HUES64 (cell line): ENCODE measurements at regions not wholly inside any gene's neighbourhood (a gene's known extent, or its start where the extent isn't known, plus 50 kb on each side); places are given as distances from the start of the nearest gene placed in this dataset.

Experiments
- H3K27ac ChIP-seq: 2 replicates; pipeline ENCODE4 v1.7.0; 2013; ENCODE audit warnings: low read depth, low read length, inconsistent platforms
- H3K27me3 ChIP-seq: 2 replicates; pipeline ENCODE4 v1.6.1; 2013; ENCODE audit warnings: mild to moderate bottlenecking, low read length; ENCODE audit not compliant: insufficient read depth
- H3K36me3 ChIP-seq: 2 replicates; pipeline ENCODE4 v1.6.1; 2013; ENCODE audit warnings: mild to moderate bottlenecking, low read length; ENCODE audit not compliant: insufficient read depth
- H3K4me1 ChIP-seq: 2 replicates; pipeline ENCODE4 v1.6.1; 2013; ENCODE audit warnings: mild to moderate bottlenecking, low read length, moderate library complexity; ENCODE audit not compliant: insufficient read depth
- H3K4me3 ChIP-seq: 2 replicates; pipeline ENCODE4 v1.5.1; 2013; ENCODE audit warnings: mild to moderate bottlenecking, low read length, moderate library complexity
- H3K9ac ChIP-seq: 2 replicates; pipeline ENCODE4 v1.6.1; 2013; ENCODE audit warnings: mild to moderate bottlenecking, low read depth, low read length
- H3K9me3 ChIP-seq: 2 replicates; pipeline ENCODE4 v1.6.1; 2013; ENCODE audit warnings: low read depth, low read length; ENCODE audit not compliant: insufficient read depth
- WGBS: fragments of 150-250, 120-280 bp; methylation state at CpG from one replicate; pipeline ENCODE4 v1.1.7; 2013; ENCODE audit warnings: missing lambda C conversion rate; 5-methylcytosine and 5-hydroxymethylcytosine counted together

DNA sequence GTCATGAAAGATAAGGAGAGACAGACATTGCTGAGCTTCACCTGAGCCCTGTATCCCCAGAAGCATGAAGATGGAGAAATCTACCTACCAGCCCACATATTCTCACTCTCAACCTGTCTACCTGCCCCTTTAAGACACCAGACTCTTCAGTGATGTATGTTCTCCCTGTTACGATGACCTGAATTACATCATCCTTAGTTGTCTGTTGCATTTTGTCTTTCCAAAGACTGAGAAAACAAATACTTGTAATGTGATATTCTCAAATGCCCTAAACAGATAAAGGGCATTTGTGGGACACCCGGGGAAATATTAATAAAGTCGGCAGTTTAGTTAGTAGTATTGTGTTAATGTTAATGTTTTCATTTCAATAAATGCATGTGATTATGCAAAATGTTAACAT is 305.8 kb upstream of the IGFBP3 start:
- no peaks in the 10 kb centered on the region for H3K4me1 ChIP-seq
- H3K36me3 ChIP-seq = no peaks in the 10 kb centered on the region
- no peak overlapping the region for H3K9ac ChIP-seq
- H3K27me3 ChIP-seq = no peaks in the 10 kb centered on the region
- WGBS = 92% methylated on average over 3 of the region's 3 CpGs
- no peaks in the 10 kb centered on the region for H3K9me3 ChIP-seq
- H3K27ac ChIP-seq = no peak overlapping the region
- no peak overlapping the region for H3K4me3 ChIP-seq

DNA sequence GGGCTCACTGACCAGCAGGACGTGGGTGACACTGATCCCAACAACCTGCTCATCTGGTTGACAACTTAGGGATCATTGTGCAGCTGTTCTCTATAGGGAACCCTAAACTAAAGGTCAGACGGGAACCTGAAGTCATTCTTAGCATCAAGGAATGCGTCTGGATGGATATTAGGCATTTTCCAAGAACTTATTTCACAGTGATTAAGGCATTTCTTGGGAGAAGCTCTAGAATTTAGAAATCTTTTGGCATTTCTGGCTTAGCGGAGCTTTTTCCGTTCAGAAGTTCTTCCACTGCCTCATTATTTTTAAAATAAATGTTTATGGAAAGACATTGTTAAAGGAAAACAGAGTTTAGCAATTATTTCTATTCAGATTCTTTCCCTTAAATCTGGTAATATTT is 303.3 kb upstream of the IGFBP3 start:
- Histone ChIP-seq H3K4me3 (no peak overlapping the region), H3K27ac (no peak overlapping the region)
- 88% methylated on average over 3 of the region's 5 CpGs for WGBS

DNA sequence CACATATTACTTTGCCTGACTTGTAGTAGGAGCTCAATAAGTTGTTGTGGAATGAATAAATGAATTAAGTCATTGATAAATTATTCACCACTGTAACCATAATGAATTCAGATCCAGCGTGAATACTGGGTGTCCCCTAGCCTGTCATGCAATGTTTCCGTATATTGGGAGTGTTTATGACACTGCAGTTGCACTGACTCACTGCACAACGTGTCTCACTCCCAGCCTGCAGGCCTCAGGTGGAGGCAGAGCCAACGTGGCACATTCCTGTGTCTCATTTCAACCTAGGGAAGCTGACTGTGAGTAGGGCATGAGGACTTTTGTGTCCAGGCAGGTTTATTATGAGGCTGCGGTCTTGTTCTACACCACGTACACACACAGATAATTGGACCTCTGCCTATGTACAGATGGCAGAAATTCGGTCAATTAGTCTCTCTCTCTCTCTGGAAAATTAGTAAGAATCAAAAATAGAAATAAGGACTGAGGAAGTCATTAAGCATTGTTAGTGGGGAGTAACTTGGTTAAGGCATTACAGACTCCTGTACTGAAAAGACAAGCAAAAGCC is 299.1 kb upstream of the IGFBP3 start:
- no peak overlapping the region for H3K9ac ChIP-seq
- H3K36me3 ChIP-seq = no peaks in the 10 kb centered on the region
- no peaks in the 10 kb centered on the region for H3K27me3 ChIP-seq
- H3K4me1 ChIP-seq = no peaks in the 10 kb centered on the region
- WGBS = 91% methylated on average over 7 of the region's 7 CpGs
- H3K4me3 ChIP-seq = no peak overlapping the region
- H3K27ac ChIP-seq = no peak overlapping the region
- no peaks in the 10 kb centered on the region for H3K9me3 ChIP-seq

More for the DNA sequence above, 303.3 kb upstream of the IGFBP3 start:
- Histone ChIP-seq H3K27me3 (no peaks in the 10 kb centered on the region), H3K36me3 (no peaks in the 10 kb centered on the region), H3K9ac (no peak overlapping the region), H3K4me1 (no peaks in the 10 kb centered on the region), H3K9me3 (no peaks in the 10 kb centered on the region)

DNA sequence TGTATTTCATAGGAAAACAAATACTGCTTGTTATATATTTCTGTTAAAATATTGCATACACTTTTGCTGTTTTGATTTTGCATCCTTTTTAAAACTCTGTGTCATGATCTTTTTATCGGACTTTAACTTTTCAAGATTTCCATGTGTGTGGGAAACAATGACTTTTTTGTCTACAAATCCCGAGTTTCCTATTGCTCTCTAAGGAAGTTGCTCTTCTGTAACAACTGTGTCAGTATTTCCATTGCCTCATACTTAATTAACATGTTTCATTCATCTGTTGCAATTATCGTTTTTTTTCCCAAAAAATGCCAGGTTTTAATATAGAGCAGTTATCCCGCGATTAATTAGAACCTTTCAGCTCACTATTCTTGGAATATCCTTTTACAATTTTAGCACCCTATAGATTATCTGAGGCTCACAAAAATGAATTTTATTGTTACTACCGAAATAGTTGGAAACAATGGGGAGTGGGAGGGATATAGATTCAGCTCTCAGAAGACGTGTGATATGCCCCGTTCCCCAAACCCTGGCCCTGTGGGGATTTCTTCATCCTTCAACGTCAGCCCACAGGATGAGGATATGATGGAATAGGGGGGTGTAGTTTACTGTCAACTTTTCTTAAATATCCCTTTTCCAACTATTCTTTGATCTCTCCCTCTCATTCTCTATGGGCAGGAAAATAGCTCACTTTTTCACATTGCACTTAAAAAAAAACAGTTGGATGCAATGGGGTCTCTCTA is 297.6 kb upstream of the IGFBP3 start:
- Histone ChIP-seq H3K4me3 (no peak overlapping the region), H3K27ac (no peak overlapping the region), H3K4me1 (no peaks in the 10 kb centered on the region), H3K9ac (no peak overlapping the region), H3K36me3 (no peaks in the 10 kb centered on the region), H3K9me3 (no peaks in the 10 kb centered on the region), H3K27me3 (no peaks in the 10 kb centered on the region)
- 92% methylated on average over 8 of the region's 9 CpGs for WGBS

DNA sequence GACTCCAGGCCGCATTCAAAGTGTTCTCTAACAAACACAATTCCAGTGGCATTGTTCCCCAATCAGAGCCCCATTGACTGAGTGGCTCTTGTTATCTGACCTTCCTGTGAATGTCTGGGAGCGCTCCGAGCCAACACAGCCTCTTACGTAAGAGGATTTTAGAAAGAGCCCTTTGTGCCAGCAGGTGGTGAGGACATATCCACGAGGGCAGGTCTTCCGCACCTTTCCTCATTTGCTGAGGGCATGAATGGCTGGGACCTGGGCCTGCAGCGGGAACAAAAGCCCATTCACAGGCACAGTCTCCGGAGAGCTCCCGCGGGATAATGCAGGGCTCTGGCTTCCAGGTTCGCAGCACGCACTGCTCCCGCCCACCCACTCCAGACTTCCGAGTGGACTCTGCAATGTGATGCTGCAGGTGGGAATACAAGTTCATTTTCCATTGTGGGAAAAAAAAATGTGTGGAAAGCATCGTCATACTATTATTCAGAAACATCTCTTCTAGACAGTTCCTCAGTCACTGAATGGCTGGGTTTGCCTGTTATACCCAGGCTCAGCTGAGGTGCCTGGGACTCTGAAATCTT is 295.0 kb upstream of the IGFBP3 start:
- H3K27me3 ChIP-seq = no peaks in the 10 kb centered on the region
- H3K36me3 ChIP-seq = no peaks in the 10 kb centered on the region
- no peak overlapping the region for H3K4me3 ChIP-seq
- no peak overlapping the region for H3K9ac ChIP-seq
- H3K9me3 ChIP-seq = no peaks in the 10 kb centered on the region
- 90% methylated on average over 15 of the region's 15 CpGs for WGBS
- H3K4me1 ChIP-seq = no peaks in the 10 kb centered on the region
- no peak overlapping the region for H3K27ac ChIP-seq

DNA sequence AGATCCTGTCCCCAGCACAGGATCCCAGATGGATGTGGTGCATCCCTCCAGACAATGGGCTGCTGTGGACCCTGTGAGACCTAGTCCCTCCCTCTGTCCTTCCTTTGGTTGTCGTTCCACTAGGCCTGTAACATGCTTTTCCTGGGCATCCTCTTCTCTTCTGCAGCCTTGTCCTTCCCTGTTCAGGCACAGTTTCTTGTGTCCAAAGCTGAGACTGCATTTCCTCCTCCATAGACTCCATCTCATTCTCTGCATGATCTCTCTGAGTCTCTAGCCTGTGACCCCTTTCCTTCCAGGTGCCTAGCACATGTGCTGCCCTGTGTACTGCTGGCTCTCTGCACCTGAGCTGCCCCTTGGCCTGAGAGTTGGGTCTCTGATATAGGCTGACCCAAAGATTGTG is 293.5 kb upstream of the IGFBP3 start:
- Histone ChIP-seq H3K9ac (no peak overlapping the region), H3K27me3 (no peaks in the 10 kb centered on the region), H3K4me3 (no peak overlapping the region), H3K36me3 (no peaks in the 10 kb centered on the region), H3K27ac (no peak overlapping the region), H3K4me1 (no peaks in the 10 kb centered on the region), H3K9me3 (no peaks in the 10 kb centered on the region)
- WGBS = 96% methylated on average over 1 of the region's 1 CpG

DNA sequence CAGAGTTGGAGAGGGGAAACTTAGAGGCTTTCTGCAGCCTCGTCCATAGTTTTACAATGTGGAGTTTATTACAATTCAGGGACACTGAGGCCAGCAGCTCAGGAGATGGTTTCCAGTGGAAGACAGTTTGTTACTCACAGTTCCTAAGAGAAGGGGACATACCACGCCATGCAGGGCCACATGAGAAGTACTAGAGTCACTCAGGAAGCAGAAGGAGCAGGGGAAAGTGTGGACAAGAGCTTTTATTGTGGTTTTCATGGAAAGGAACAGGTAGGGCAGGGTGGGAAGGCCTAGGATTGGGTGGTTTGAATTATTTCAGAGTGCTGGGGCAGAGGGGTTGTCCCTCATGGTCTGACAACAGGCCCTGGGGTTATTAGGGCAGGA is 292.1 kb upstream of the IGFBP3 start:
- Histone ChIP-seq H3K27me3 (no peaks in the 10 kb centered on the region), H3K4me1 (no peaks in the 10 kb centered on the region), H3K36me3 (no peaks in the 10 kb centered on the region), H3K4me3 (no peak overlapping the region), H3K27ac (no peak overlapping the region), H3K9me3 (no peaks in the 10 kb centered on the region), H3K9ac (no peak overlapping the region)
- 92% methylated on average over 2 of the region's 2 CpGs for WGBS

DNA sequence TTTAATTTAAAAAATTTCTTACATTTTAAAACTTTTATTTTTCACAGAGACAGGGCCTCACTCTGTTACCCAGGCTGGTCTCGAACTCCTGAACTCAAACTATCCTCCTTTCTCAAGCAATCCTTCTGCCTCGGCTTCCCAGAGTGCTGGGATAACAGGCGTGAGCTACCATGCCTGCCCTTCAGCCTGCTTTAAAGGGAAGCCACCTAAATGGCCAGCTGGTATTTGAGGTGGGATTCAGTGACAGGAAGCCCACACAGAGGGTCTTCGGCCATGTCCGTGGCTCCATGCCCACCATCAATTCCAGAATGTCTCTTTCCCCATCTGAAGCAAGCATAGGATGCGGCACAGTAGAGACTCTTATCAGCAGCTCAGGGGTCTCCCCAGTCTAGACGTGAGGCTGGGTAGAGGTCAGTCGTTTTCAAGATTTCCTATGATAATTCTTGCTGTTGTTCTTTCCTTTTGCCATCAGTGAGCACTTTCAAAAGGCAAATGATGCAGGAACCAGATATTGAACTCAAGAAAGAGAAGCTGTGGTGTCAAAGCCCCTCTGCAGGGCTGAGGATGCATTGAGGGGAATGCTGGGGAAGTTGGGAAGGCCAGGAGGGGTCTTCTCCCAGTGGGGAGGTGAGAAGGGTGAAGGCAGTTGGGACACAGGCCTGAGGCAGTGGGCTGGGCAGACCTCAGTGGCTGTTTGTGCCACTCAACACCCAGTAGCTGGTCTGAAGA is 291.5 kb upstream of the IGFBP3 start:
- Histone ChIP-seq H3K27me3 (no peaks in the 10 kb centered on the region), H3K4me3 (no peak overlapping the region), H3K4me1 (no peaks in the 10 kb centered on the region), H3K9me3 (no peaks in the 10 kb centered on the region), H3K9ac (no peak overlapping the region), H3K36me3 (no peaks in the 10 kb centered on the region), H3K27ac (no peak overlapping the region)
- WGBS = 74% methylated on average over 7 of the region's 8 CpGs

DNA sequence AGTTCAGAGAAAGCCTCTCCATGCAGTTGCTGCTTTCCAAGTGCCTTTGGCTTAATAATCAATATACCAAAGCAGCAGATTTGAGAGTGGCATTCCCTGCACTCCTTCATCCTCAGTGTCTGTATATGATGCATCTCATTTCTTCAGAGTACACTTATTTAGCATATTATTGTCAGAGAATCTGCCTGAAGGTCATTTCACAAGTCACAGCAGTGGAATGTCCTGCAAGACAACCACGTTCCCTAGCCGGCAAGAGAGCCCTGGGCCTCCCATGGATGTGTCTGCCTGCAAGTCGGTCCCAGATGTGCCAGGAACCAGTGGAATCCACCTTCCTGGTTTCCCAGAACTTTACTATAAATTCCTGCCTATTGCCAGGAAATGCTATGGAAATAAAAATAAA is 289.4 kb upstream of the IGFBP3 start:
- Histone ChIP-seq H3K9ac (no peak overlapping the region), H3K36me3 (no peaks in the 10 kb centered on the region), H3K4me1 (no peaks in the 10 kb centered on the region), H3K27ac (no peak overlapping the region), H3K9me3 (no peaks in the 10 kb centered on the region), H3K4me3 (no peak overlapping the region), H3K27me3 (no peaks in the 10 kb centered on the region)
- WGBS = 95% methylated on average over 3 of the region's 3 CpGs

DNA sequence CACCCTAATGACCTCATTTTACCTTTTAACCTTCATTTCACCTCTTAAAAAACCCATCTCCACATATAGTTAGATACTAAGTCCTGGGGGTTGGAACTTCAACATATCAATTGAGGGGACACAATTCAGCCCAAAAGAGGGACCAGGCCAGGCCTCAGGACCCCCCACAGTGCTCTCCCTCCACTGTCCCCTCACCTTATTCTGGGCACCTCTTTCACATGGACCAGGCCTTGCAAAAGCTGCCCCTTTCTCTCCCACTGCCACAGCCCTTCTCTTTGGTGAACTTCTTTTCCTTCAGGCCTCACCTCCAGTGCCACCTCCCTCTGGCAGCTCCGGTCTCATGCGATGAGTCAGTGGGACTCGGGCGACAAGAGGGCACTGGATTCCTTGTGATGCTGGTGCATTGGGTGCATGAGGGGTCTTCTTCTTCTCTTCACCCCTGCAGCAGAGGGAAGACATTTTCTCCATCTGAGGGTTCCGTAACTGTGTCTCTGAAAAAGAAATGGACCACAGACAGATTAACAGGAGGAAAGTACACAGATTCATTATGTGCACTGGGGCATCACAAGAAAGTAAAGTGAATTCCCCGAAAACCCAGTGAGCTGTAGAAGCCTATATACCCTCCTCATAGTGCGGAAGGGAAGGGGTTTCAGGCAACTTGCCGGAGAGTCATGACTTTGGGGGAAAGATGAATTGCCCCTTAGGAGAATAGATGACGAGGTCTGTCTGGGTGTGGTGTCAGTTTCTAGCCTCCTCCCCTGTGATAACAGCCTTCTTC is 288.7 kb upstream of the IGFBP3 start:
- H3K9ac ChIP-seq = no peak overlapping the region
- WGBS = 97% methylated on average over 7 of the region's 9 CpGs
- no peak overlapping the region for H3K4me3 ChIP-seq
- H3K4me1 ChIP-seq = no peaks in the 10 kb centered on the region
- H3K27ac ChIP-seq = no peak overlapping the region
- H3K27me3 ChIP-seq = no peaks in the 10 kb centered on the region
- no peaks in the 10 kb centered on the region for H3K9me3 ChIP-seq
- H3K36me3 ChIP-seq = no peaks in the 10 kb centered on the region
